ENCODE measurements at regions not wholly inside any gene's neighbourhood (a gene's known extent, or its start where the extent isn't known, plus 50 kb on each side); places are given as distances from the start of the nearest gene placed in this dataset.

- no peak overlapping the region for H3K4me2 ChIP-seq (ENCODE audit: control insufficient read depth, extremely low read depth, insufficient read depth, low read depth, low read length)
- no peaks in the 10 kb centered on the region for H3K4me1 ChIP-seq (ENCODE audit: control insufficient read depth, extremely low read depth, insufficient read depth, low read length)
- no peak overlapping the region for H3K4me3 ChIP-seq (ENCODE audit: control insufficient read depth in 2 of 3, extremely low read depth in 1 of 3, insufficient read depth in 2 of 3, low read depth in 1 of 3, low read length in 3 of 3)
- no peak for TF ChIP-seq EZH2 (IDR thresholded peaks at IDR 0.05; ENCODE audit: low read length)
- TF ChIP-seq CTCF (optimal IDR thresholded peaks at IDR 0.05 in 1 of 3, IDR thresholded peaks at IDR 0.05 in 1 of 3, conservative IDR thresholded peaks at IDR 0.05 in 1 of 3; ENCODE audit: extremely low read depth in 1 of 3, insufficient read depth in 2 of 3, low read length in 3 of 3), result no peak
- no peak for FAIRE-seq
- no peak overlapping the region for H2AFZ ChIP-seq (ENCODE audit: control insufficient read depth, low read length)
- H3K9ac ChIP-seq (ENCODE audit: control insufficient read depth, extremely low read depth, insufficient read depth, low read length), result no peak overlapping the region
- no peaks in the 10 kb centered on the region for H3K9me3 ChIP-seq (ENCODE audit: control insufficient read depth, low read depth, low read length)
- no peaks in the 10 kb centered on the region for H4K20me1 ChIP-seq (ENCODE audit: control insufficient read depth, extremely low read depth, insufficient read depth, low read length)
- DNase-seq (ENCODE audit: low read depth, low spot score), result no peak
- no peaks in the 10 kb centered on the region for H3K9me1 ChIP-seq (ENCODE audit: control insufficient read depth, extremely low read depth, insufficient read depth, low read length)
- H3K27ac ChIP-seq (ENCODE audit: control insufficient read depth, insufficient read depth, low read length), result no peak overlapping the region
- no peaks in the 10 kb centered on the region for H3K36me3 ChIP-seq (ENCODE audit: control insufficient read depth in 2 of 2, extremely low read depth in 1 of 2, insufficient read depth in 2 of 2, low read length in 2 of 2)
- dilution Hi-C loops (cut with MboI; ENCODE audit: extremely low pct_ligation_motif_present, low sequenced_read_pairs), result no loop called here
- no peaks in the 10 kb centered on the region for H3K27me3 ChIP-seq (ENCODE audit: control insufficient read depth, extremely low read depth, insufficient read depth, low read length)
- no peaks in the 10 kb centered on the region for H3K79me2 ChIP-seq (ENCODE audit: control insufficient read depth, insufficient read depth, low read length)
Measured at GRCh38 chr2:6139916-6140315, 447.7 kb downstream of the SOX11 start.

GRCh38 chr2:6140509-6140908 is 448.3 kb downstream of the SOX11 start:
- Histone ChIP-seq H3K4me3 (ENCODE audit: control insufficient read depth in 2 of 3, extremely low read depth in 1 of 3, insufficient read depth in 2 of 3, low read depth in 1 of 3, low read length in 3 of 3) (no peak overlapping the region), H4K20me1 (ENCODE audit: control insufficient read depth, extremely low read depth, insufficient read depth, low read length) (no peaks in the 10 kb centered on the region), H3K79me2 (ENCODE audit: control insufficient read depth, insufficient read depth, low read length) (no peaks in the 10 kb centered on the region), H3K4me2 (ENCODE audit: control insufficient read depth, extremely low read depth, insufficient read depth, low read depth, low read length) (no peak overlapping the region), H3K9ac (ENCODE audit: control insufficient read depth, extremely low read depth, insufficient read depth, low read length) (no peak overlapping the region), H2AFZ (ENCODE audit: control insufficient read depth, low read length) (no peak overlapping the region), H3K9me1 (ENCODE audit: control insufficient read depth, extremely low read depth, insufficient read depth, low read length) (no peaks in the 10 kb centered on the region), H3K9me3 (ENCODE audit: control insufficient read depth, low read depth, low read length) (no peaks in the 10 kb centered on the region), H3K4me1 (ENCODE audit: control insufficient read depth, extremely low read depth, insufficient read depth, low read length) (no peaks in the 10 kb centered on the region), H3K27ac (ENCODE audit: control insufficient read depth, insufficient read depth, low read length) (no peak overlapping the region), H3K27me3 (ENCODE audit: control insufficient read depth, extremely low read depth, insufficient read depth, low read length) (no peaks in the 10 kb centered on the region), H3K36me3 (ENCODE audit: control insufficient read depth in 2 of 2, extremely low read depth in 1 of 2, insufficient read depth in 2 of 2, low read length in 2 of 2) (no peaks in the 10 kb centered on the region)
- TF ChIP-seq CTCF (optimal IDR thresholded peaks at IDR 0.05 in 1 of 3, IDR thresholded peaks at IDR 0.05 in 1 of 3, conservative IDR thresholded peaks at IDR 0.05 in 1 of 3; ENCODE audit: extremely low read depth in 1 of 3, insufficient read depth in 2 of 3, low read length in 3 of 3) (no peak), EZH2 (IDR thresholded peaks at IDR 0.05; ENCODE audit: low read length) (no peak)
- DNase-seq (ENCODE audit: low read depth, low spot score), result no peak
- FAIRE-seq, result no peak
- dilution Hi-C loops (cut with MboI; ENCODE audit: extremely low pct_ligation_motif_present, low sequenced_read_pairs), result no loop called here
